Endometrium (tissue), 2 donors: ENCODE measurements at regions not wholly inside any gene's neighbourhood (a gene's known extent, or its start where the extent isn't known, plus 50 kb on each side); places are given as distances from the start of the nearest gene placed in this dataset.

Source experiments
- FAIRE-seq: peaks from 2 replicates; lab custom pipeline; 2012; peaks lifted over from hg19 to GRCh38; lab: Jason Lieb, UNC
- donor health status: control.
- donor health status: control.

DNA sequence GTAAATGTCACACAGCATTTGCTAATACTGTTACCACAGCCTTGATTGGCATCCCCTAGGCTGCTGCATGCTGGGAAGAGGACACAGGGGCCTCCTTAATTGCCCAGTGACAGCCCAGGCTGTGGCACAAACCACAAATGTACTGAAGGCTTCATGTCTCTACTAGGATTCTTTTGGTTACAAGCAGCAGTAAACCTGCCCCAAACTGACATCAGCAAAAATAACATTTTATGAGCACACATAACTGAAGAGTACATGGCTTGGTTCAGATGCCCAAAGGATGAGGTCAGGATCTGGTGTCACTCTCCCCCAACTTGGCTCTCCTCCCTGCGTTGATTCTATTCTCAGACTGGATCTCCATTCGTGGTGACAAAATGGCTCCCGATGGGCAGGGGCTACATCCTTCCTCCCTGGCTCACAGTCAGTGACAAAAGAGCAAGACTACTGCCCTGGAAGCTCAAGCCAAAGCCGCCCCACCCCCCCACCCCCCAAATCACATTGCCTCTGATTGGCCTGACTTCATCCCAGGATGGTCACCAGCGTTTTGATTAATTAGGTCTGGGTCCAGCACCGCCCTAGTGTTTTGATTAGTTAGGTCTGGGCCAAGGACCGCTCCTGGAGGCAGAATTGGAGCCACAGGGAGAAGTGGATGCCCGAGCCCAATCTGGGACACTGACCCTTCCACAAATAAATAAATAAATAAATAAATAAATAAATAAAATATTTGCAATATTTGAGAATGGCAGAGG, 180.5 kb upstream of the RBPJ start:
- FAIRE-seq, result no peak

DNA sequence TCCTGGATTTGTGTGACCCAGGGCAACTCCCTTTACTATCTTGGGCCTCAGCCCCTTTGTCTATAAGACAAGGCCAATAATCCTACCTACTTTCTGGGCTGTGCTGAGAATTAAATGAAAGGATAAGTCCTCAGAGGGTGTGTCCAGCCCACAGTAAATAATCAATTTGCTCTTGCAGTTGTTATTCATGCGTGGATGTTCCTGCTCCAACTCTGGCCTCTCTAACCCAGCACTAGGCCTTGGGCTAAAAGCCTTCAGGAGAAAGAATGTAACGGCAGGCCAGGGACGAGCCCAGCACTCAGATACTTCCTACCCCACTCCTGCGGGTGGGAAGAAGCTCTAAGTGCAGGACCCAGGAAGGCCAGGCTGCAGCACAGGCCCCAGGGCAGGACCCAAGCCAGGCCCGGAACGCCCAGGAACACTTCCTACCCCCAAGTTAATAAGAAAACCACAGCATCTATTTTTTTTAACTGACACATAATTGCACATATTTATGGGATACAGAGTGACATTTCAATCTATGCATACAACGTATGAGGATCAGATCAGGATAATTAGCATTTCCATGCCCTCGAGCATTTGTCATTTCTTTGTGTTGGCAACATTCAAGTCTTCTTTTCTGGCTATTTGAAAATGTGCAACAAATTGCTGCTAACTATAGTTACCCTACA, 179.6 kb upstream of the RBPJ start:
- no peak for FAIRE-seq

DNA sequence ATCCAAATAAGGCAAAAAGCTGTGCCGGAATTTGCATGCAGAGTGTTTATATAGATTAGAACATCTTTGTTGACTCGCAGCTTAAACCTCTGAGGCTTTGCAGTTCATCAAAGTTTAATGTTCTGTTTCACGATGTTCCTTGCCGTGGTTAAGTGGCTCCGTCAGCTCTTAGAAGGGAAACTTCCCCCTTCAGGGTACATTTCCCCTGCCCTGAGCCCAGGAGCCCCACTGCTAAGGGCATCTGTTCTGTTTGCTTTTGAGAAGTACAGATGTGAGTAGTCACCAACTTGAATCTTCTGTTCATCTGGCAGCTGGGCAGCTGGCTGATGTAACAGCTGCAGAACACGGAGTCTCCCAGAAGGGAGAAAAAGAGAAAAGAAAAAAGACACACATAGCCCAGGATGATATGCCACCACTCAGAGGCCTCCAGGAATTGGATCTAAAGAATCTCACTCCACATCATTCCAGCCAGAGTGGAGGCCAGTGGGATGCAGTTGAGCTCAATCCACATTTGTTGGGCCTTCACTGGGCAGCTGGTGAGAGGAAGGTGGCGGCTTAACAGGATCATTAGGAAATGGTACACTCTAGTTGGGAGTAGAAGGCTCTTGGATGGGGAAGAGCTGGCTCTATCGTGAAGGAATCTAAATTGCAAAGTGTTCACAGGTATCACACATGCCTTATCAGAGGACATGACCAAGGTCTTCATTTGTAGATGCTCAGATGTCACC, 178.7 kb upstream of the RBPJ start:
- FAIRE-seq, result no peak

DNA sequence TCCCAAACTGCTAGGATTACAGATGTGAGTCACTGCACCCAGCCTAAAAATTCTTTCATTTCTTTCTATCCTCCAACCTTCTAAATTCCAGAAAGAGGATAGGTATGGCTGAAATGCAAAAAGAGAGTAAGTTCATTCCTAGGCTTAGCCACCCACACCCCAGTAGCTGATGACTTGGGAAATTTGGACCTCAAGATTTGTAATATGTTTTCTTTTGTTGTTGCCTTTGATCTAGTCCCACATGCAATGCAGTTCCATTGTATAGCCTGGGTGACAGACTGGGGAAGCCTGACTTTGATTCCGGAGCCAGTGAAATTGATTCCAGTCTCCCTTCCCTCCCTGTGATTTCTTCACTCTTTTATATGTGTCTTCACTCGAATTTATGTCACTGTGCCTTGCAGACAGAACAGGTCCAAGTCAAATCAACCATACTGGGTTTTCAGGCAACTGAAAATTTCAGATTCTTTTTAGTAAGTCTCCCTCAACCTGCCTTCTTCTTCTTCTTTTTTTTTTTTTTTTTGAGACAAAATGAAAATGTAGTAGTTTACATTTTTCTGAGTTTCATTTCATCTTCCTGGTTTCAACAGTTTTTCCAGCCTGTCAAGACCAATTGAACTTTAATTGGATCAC, 176.2 kb upstream of the RBPJ start:
- no peak for FAIRE-seq

DNA sequence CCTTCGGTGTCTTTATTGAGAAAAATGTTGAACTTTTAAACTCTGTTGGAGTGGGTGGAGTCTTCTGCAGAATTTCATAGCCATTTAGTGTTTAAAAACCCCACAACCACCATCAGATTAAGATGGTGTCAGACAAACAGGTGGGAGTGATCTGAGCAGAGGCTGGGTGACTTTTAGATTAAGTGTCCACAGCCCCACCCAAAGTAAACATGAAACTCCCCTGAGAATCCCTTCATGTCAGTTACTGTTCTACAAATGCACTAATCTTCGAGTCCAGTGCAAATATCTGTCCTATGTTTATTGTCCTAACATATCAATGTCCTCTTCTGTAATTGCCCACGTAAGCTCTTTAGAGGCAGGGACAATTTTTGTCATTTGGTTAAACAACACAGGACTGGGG, 175.6 kb upstream of the RBPJ start:
- no peak for FAIRE-seq

DNA sequence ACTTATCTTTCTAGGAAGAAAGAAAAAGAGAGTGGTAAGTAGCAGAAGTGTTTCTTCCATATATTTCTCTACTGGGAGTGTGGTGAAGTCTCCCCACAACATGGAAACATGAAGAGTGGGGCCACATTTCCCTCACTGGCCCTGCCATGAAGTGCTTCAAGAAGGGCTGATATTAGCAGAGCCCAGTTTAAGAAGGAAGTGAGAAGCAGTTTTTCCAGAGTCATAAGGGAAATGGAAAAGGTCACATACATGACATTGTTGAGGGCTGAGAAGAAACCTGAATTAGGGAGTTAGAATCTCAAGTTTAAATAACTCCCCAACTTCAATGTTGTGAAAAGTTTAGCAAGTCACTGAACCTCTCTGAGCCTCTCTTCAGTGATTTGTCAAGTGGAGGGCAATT, 171.9 kb upstream of the RBPJ start:
- no peak for FAIRE-seq

DNA sequence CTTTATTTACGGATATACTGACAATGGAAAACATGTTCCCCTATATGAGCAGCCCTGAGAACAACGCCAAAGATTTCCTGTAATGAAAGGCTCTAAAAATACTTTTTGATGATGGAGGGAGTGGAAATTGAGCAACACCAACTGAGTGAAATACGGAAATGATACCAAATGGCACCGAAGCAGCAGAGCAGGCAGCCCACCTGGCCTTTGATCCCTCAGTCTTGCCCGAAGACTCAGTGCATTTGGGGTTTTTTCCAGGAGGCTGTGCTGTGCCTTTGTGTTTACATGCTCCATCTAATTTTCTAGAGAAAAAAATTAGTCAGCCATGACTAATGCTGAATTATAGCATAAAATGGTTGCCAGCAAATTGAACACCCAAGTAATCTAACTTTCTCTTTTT, 169.9 kb upstream of the RBPJ start:
- no peak for FAIRE-seq

DNA sequence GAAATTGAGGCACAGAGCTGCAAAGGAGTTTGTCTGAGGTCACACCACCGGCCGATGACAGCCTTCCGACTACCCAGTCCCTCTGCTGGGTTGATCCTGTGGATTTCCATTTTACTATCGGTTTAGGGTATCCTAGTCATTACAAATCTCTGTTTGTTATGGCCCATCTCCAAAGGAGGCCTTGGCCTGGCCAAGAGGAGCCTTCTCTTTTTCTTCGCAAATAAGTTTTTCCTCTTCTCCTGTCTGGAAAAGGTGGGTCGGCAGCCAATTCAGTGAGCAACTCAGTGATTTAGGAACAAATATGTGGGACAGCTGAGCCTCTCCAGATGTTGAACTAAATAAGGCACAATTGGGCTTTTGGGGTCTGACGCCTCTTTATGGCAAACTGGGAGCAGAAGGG, 169.2 kb upstream of the RBPJ start:
- no peak for FAIRE-seq

DNA sequence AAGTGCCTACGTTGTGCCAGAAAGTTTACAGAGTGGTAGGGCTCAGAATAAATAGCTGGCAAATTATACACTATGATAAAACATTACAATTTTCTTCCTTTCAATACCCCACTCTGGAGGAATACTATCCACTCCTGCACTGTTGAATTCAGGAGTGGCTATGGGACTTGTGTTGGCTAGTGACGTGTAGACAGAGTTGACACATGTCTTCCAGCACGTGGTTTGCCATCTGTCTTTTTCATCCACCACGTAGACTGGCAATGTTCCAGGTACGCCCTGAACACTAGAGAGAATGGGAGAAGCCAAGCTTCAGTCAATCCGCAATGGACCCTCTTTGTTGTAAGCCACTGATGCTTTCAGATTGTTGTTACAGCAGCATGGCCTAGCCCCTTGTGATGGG, 168.8 kb upstream of the RBPJ start:
- FAIRE-seq, result no peak

DNA sequence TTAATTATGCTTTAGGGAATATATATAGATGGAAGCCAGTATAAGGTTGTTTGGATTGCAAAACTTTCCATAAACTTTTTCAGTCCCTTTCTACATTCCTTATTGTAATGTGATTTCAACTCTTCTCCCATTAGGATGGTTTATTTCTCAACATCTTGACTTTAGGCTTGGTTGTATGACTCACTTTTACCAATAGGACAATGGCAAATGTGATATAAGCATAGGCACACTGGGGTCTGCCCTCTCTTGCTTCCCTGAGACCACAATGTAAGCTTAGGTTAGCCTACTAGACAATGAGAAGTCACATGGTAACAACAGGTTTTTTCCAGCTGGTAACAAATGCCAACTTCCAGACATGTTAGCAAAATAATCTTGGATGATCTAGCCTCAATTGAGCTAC, 163.3 kb upstream of the RBPJ start:
- no peak for FAIRE-seq

DNA sequence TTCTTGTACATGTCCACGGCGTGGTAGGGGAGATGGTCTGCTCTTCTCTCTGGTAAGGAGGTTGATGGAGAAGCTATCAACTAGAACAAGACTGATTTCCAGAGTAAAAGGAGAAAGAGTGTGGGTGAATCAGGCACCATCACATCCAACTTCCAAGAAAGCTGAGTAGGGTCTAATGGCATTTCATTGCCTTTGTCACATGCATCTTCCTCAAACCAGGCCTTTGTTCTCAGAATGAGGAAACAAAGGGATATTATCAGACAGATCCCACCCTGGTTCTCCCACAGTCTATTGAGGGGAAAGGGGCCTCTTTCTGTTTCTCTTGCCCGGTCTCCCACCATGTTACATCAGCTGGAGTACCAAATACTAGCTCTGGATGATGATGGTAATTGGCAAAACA, 160.2 kb upstream of the RBPJ start:
- FAIRE-seq, result no peak

DNA sequence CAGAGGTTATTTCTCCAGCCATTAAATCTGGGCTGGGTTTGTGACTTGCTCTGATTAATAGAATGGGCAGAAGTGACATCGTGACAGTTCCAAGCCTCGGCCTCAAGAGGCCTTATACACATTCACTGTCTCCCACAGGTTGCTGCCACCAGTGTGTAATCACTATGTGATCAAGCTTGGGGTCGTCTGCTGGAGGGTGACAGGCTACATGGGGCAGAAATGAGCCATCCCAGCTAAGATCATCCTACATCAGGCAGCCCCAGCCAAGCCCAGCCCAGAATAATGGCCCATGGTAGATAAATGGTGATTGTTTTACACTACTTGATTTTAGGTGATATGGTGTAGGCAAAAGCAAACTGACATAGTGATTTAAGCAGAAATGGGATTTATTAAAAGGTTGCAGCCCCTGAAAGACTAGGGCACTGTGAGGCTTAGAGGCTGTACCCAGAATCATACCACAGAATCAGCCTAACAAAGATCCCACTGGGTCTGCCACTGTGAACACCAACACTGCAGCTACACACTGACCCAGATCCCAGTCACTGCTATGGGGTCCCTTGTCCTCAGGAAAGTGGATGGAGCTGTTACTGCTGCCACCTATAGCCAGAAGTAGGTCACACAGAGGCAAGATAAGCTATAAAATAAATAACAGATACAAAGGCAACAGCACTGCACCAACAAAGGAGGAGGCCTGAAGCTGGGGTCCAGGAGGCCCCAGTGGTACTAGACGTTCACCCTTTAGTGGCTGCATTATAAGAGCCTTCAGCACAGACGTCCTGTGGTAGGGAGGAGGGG, 159.6 kb upstream of the RBPJ start:
- no peak for FAIRE-seq

DNA sequence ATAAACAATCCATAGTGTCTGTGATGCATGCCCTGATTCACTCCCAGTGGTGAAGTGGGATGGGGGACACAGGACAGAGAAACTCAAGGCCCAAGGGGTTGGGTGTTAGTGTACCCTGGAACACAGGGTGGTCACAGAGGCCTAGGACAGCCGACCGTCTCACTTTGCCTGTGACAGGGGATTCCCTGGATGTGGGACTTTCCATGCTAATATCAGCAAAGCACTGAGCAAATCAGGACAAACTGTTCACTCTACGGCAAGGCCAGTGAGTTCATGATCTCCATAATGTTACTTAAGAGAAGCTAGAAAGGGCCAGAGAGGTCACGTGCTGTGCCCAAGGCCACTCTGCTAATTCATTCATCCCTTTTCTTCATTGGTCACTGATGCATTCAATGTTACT, 158.7 kb upstream of the RBPJ start:
- no peak for FAIRE-seq

DNA sequence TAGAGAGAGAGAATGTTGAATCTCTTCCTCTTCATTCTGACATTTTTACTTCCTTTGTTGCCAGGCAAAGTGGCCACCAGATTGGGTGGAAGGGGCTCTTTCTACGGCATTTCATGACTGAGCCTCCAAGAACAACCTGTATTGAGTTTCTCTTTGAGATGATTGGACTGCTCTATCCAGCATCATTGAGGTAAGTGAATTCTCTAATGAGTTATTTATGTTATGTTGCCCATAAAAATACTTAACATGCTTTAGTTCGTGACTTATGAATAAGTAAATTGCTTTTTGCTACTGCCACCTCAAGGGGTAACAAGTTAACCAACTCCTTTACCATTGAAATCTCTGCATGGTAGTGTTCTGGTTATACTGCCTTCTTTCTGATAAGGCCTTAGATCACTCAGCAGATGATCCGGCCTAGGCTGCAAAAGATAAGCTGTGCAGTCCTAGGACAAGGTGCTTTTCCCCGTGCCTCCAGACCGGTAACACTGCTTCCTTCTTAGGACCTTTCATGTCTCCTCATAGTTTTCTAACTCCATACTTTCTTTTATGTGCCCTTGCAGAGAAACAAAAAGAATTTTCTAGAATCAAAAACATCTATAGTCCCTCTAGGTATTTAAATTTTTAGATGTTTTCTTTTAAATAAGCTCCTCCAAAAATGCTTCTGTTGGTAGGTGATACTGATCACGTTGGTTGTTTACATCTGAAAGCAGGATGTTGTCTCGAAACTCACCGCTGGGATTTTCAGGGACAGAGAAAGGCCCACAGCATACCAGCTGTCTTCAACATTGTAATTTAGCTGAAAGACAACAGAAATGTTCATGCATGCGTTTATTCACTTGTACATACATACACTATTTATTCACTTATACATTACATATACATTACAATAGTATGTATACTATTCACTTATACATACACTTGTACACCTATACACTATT, 157.1 kb upstream of the RBPJ start:
- FAIRE-seq, result no peak

DNA sequence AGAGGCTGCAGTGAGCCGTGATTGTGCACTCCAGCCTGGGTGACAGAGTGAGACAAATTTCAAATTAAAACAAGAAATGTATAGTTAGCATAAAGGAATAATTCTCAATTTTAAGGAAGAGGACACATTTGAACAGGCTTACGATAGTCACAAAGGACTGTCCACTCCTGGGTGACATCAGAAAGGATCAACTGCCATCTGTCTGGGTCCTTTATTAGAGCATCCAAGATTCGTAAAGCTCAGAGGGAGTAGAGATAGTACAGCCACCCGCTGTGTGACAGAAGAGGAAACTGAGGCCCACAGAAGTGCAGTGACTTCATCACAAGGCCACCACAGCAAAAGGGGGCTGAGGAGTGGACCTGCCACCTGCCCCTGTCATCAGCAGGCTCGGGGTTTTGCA, 149.3 kb upstream of the RBPJ start:
- no peak for FAIRE-seq

DNA sequence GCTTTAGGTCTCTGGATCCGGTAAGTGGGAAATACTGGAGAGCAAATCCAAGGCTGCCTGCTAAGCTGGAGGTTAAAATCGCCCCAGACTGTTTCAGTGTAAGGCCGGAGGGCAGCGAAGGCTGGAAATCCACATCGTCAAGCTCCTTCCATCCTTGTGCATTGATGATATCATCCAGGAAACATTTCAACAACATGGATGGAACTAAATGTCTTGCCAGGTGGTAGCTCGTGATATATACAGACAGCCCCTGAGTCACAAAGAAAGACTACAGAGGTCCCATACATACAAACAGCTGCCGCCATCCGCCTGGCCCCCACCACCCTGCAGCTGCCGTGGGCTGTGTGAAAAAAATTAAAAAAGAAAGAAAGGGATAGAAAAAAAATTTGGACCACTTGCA, 148.9 kb upstream of the RBPJ start:
- no peak for FAIRE-seq

DNA sequence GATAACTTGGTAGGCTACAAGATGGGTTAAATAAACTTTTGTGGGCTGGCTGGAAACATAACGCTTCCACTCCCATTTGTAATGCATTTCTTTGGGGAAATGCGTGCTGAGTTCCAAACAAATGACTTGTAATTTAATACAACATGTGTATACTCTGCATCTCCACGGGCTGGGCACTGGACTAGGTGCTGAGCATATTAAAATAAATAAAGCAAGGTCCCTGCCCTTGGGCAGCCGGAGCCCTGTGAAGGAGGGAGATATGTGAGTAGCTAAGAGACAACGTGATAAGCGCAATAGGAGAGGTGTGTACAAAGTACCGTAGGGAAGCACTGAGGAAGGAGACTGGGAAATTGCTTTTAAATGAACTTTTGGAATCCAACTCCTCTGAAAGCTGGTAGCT, 147.2 kb upstream of the RBPJ start:
- FAIRE-seq, result no peak

DNA sequence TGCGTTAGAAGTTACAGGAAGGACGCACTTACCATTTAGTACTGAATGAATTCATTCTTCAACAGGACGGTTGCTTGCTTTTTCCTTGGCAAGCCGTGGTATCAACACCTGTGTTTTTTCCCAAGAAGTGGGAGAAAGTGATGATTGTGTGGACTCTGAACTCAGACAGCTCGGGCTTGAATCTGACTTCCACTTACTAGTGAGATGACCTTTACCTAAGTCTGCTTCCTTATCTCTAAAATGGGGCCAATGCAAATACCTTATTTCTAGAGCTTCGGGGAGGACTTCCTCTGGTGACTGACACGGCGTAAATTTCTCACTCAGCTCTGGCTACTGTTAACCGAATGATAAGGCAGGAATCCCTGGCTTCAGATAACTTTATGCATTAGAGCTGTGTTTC, 146.8 kb upstream of the RBPJ start:
- FAIRE-seq, result no peak

DNA sequence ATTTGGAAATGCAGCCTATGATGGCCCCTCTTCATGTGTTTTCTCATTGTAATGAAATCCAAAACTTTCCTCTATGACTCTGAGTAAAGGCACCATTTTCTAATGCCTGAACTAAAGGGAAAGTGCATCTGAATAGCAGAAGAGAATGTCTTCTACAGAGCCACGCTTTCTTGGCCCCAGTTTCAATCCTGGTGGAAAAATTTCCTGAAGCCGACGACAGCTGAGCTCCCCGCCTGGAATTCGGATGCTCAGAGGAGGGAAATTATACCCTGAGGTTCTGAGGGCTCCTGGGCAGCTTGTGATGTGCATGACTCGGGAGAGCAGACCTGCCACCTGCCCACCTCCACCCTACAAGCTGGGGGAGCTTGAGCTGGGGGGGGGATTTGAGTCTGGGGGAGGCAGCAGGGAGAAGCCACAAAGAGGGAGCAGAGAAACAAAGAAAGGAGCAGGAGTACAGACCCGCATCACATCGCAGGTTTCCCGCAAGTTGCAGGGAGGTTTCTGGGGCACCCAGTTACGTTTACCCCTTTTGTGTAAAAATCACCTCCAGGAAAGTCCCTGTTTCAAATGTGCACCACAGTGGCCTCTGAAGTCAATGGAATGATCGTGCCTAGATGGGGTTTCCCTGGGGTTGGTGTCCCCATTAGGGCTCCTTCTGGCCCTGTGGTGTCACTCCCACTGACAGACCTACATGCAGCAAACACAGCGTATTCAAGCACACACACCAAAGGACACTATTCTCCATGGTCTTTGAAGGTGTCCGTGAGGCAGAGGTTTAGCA, 145.6 kb upstream of the RBPJ start:
- no peak for FAIRE-seq

DNA sequence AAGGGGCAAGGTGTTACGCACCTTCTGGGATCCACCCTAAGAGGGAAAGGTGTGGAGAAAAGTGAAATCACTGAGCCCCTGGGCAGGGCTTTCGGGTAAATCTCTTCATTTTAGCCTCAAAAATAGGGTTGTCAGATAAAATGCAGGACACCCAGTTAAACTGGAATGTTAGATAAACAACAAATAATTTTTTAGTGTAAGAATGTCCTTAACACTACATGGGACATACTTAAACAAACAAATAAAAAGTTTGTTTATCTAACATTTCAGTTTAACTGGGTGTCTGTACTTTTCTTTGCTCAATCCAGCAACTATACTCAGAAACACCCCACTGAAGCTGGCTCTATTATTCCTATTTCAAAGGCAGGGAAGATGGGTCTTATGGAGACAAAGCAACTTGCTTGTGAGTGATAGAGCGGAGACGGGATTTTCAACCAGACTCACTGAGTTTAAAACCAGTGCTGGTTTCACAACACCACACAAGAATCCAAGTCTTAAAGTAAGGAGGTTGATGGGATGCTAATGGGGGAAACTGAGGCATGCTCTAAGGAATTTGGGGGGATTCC, 144.8 kb upstream of the RBPJ start:
- no peak for FAIRE-seq
